Suprapubic skin (tissue), 4 donors: ENCODE measurements at regions not wholly inside any gene's neighbourhood (a gene's known extent, or its start where the extent isn't known, plus 50 kb on each side); places are given as distances from the start of the nearest gene placed in this dataset.

Experiments
- CTCF ChIP-seq, 2 donors: fragments of 200-600 bp in 1 of 2; fragments of 450-650 bp in 1 of 2; sonication (generic) in 1 of 2; IDR thresholded peaks; one replicate each; pipeline ENCODE4 v1.5.1; 2016 to 2019; ENCODE audit warnings: antibody characterized with exemption in 2 of 2, mild to moderate bottlenecking in 1 of 2, moderate library complexity in 1 of 2
- EP300 ChIP-seq: sonication (generic); formaldehyde crosslinking; IDR thresholded peaks from one replicate; pipeline ENCODE4 v1.6.1; 2017; ENCODE audit warnings: antibody characterized with exemption
- POLR2A ChIP-seq, 2 donors: fragments of 450-650 bp; IDR thresholded peaks; one replicate each; pipeline ENCODE4 v1.6.1; 2017; ENCODE audit warnings: antibody characterized with exemption in 2 of 2, mild to moderate bottlenecking in 2 of 2, moderate library complexity in 2 of 2
- POLR2AphosphoS5 ChIP-seq, 3 donors: sonication (generic); formaldehyde crosslinking; IDR thresholded peaks; one replicate each; pipeline ENCODE4 v1.6.1; 2017; ENCODE audit warnings: antibody characterized with exemption in 3 of 3

- TF ChIP-seq EP300 (no peak), CTCF (IDR thresholded peaks at IDR 0.05) (no peak), POLR2A (IDR thresholded peaks at IDR 0.05) (no peak), POLR2AphosphoS5 (IDR thresholded peaks at IDR 0.05) (no peak)
Measured at GRCh38 chr4:114085611-114086345, 106.3 kb upstream of the ARSJ start.
